ENCODE measurements at regions not wholly inside any gene's neighbourhood (a gene's known extent, or its start where the extent isn't known, plus 50 kb on each side); places are given as distances from the start of the nearest gene placed in this dataset.

DNA sequence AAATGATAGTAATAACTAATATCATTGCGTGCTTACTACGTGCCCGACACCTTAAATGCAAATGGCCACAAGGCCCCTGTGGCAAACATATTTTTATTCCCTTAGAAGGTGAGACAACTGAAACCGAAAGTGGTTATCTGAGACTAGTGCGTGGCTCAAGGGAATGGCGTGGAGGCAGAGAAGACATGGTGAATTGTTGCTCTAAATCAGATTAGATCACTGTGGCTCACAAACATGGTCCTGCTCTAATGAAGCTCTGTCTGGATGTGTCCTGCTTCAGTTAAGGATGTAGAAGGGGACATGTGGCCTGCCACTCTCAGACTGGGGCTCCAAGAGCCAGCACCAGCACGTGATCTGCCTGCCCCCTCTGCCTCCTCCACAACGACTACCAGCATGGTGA is 124.2 kb upstream of the GMDS start:
- H3K4me3 Mint-ChIP-seq = no peak overlapping the region
- no peaks in the 10 kb centered on the region for H3K9me3 ChIP-seq (ENCODE audit: control insufficient read depth, low read length, poor library complexity, severe bottlenecking)
- no peaks in the 10 kb centered on the region for H3K27me3 Mint-ChIP-seq
- no peaks in the 10 kb centered on the region for H3K36me3 Mint-ChIP-seq (ENCODE audit: low read depth)
- peaks cover 2% of the 10 kb centered on the region for H3K4me1 Mint-ChIP-seq
- no peak for ATAC-seq
- H3K27ac Mint-ChIP-seq = no peak overlapping the region
- DNase-seq = no peak

- Mint-ChIP-seq H3K4me3 (no peak overlapping the region), H3K36me3 (ENCODE audit: low read depth) (peaks cover 10% of the 10 kb centered on the region), H3K27ac (no peak overlapping the region), H3K27me3 (no peaks in the 10 kb centered on the region), H3K4me1 (no peaks in the 10 kb centered on the region)
- no peaks in the 10 kb centered on the region for H3K9me3 ChIP-seq (ENCODE audit: control insufficient read depth, low read length, poor library complexity, severe bottlenecking)
- DNase-seq (no peak), ATAC-seq (no peak)
Observed at GRCh38 chr6:2363211-2363610, 117.8 kb upstream of the GMDS start.

GRCh38 chr6:2361195-2361594 is 115.8 kb upstream of the GMDS start:
- peaks cover 10% of the 10 kb centered on the region for H3K36me3 Mint-ChIP-seq (ENCODE audit: low read depth)
- H3K27ac Mint-ChIP-seq = no peak overlapping the region

DNA sequence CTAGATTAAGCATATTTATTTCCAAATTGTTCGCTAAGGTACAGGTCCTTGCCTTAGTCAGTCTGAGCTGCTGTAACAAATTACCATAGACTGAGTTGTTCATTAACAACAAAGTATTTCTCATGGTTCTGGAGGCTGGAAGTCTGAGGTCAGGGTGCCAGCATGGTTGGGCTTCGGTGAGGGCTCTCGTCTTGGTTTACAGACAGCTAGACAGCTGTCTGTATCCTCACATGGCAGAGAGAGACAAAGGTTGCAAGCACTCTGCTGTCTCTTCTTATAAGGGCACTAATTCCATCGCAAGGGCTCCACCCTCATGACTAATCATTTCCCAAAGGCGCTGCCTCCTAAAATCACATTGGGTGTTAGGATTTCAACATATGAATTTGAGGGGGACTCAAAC is 115.3 kb upstream of the GMDS start:
- Mint-ChIP-seq H3K4me3 (no peak overlapping the region), H3K27ac (no peak overlapping the region), H3K27me3 (no peaks in the 10 kb centered on the region), H3K4me1 (no peaks in the 10 kb centered on the region), H3K36me3 (ENCODE audit: low read depth) (peaks cover 10% of the 10 kb centered on the region)
- no peaks in the 10 kb centered on the region for H3K9me3 ChIP-seq (ENCODE audit: control insufficient read depth, low read length, poor library complexity, severe bottlenecking)
- ATAC-seq = no peak
- no peak for DNase-seq

More at GRCh38 chr6:2361195-2361594, 115.8 kb upstream of the GMDS start:
- H3K27me3 Mint-ChIP-seq = no peaks in the 10 kb centered on the region
- H3K4me1 Mint-ChIP-seq = no peaks in the 10 kb centered on the region
- ATAC-seq = no peak
- no peaks in the 10 kb centered on the region for H3K9me3 ChIP-seq (ENCODE audit: control insufficient read depth, low read length, poor library complexity, severe bottlenecking)
- no peak for DNase-seq
- no peak overlapping the region for H3K4me3 Mint-ChIP-seq

DNA sequence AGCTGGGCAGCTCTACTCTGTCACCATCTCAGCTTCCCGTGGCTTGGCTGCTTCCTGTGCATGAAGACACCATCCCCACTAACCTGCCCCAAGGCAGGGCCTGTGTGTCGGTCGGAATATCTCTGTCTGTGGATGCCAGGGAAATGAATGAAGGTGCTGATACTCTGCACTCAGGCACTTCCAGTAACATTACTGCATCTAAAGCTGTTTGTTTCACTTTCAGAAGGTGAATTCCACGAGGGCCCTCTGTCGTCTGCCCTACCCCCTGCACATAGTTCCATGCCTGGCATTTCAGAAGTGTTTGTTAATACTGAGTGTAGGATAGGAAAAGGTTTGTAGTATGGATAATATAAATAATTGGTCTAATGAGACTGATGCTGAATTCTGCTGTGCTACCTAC is 114.7 kb upstream of the GMDS start:
- no peak overlapping the region for H3K27ac Mint-ChIP-seq
- no peaks in the 10 kb centered on the region for H3K4me1 Mint-ChIP-seq
- ATAC-seq = no peak
- H3K9me3 ChIP-seq (ENCODE audit: control insufficient read depth, low read length, poor library complexity, severe bottlenecking) = no peaks in the 10 kb centered on the region
- peaks cover 10% of the 10 kb centered on the region for H3K36me3 Mint-ChIP-seq (ENCODE audit: low read depth)
- no peak overlapping the region for H3K4me3 Mint-ChIP-seq
- DNase-seq = no peak
- no peaks in the 10 kb centered on the region for H3K27me3 Mint-ChIP-seq

DNA sequence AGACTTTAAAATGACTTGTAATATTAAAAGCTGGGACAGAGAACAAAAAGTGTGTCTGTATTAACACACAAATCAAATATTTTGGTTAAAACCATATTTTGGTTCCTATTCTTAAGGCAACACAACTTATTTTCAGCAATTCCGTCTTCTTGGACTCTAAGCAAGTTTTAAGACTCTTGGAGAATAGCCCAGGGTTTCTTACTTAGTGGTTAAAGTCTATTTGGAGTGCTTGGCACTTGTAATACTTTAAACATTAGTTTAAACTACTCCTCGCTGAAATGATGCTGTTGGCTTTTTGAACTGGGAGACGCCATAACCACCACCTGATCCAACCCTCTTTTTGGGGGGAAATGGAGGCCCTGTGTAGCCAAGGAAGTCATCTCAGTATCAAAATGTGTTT is 109.7 kb upstream of the GMDS start:
- no peak for ATAC-seq
- no peaks in the 10 kb centered on the region for H3K4me1 Mint-ChIP-seq
- no peak for DNase-seq
- no peaks in the 10 kb centered on the region for H3K27me3 Mint-ChIP-seq
- H3K9me3 ChIP-seq (ENCODE audit: control insufficient read depth, low read length, poor library complexity, severe bottlenecking) = no peaks in the 10 kb centered on the region
- no peak overlapping the region for H3K4me3 Mint-ChIP-seq
- peaks cover 10% of the 10 kb centered on the region for H3K36me3 Mint-ChIP-seq (ENCODE audit: low read depth)
- H3K27ac Mint-ChIP-seq = no peak overlapping the region

- Mint-ChIP-seq H3K36me3 (ENCODE audit: low read depth) (peaks cover 8% of the 10 kb centered on the region), H3K27me3 (no peaks in the 10 kb centered on the region), H3K27ac (no peak overlapping the region), H3K4me1 (no peaks in the 10 kb centered on the region), H3K4me3 (no peak overlapping the region)
- ATAC-seq = no peak
- no peaks in the 10 kb centered on the region for H3K9me3 ChIP-seq (ENCODE audit: control insufficient read depth, low read length, poor library complexity, severe bottlenecking)
- no peak for DNase-seq
Observed at GRCh38 chr6:2354138-2354491, 108.7 kb upstream of the GMDS start.

GRCh38 chr6:2353412-2354137 is 108.2 kb upstream of the GMDS start:
- ATAC-seq (peak; percentile 42), DNase-seq (peak in 1 of 3 donors; percentile 14)
- H3K9me3 ChIP-seq (ENCODE audit: control insufficient read depth, low read length, poor library complexity, severe bottlenecking) = no peaks in the 10 kb centered on the region
- peaks cover 3% of the 10 kb centered on the region for H3K36me3 Mint-ChIP-seq (ENCODE audit: low read depth)
- no peaks in the 10 kb centered on the region for H3K27me3 Mint-ChIP-seq
- no peak overlapping the region for H3K4me3 Mint-ChIP-seq
- peak overlapping the region; percentile 61 for H3K27ac Mint-ChIP-seq
- H3K4me1 Mint-ChIP-seq = no peaks in the 10 kb centered on the region

- Mint-ChIP-seq H3K36me3 (ENCODE audit: low read depth) (no peaks in the 10 kb centered on the region), H3K27me3 (no peaks in the 10 kb centered on the region), H3K4me3 (no peak overlapping the region), H3K27ac (no peak overlapping the region), H3K4me1 (no peaks in the 10 kb centered on the region)
- ATAC-seq = no peak
- no peaks in the 10 kb centered on the region for H3K9me3 ChIP-seq (ENCODE audit: control insufficient read depth, low read length, poor library complexity, severe bottlenecking)
- no peak for DNase-seq
Observed at GRCh38 chr6:2351807-2352431, 106.5 kb upstream of the GMDS start.

DNA sequence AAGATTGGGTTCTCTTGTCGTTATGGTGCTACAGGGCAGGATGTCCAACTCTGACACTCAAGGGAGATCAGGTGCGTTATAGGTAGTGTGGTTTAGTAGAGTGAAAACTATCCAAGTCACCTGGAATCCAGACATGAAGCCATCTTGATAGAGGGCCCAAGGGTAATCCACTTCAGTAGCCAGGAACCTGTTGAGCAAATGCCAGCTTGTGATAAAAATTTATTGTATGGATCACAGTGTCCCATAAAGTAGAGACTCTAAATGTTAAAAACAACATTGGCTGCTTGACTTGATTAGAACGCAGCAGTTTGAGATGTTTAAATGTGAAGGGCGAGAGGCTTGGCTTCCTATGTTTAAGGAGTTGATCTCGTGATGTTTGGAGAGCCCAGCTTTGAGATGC is 105.7 kb upstream of the GMDS start:
- no peak for DNase-seq
- H3K4me3 Mint-ChIP-seq = no peak overlapping the region
- H3K27me3 Mint-ChIP-seq = no peaks in the 10 kb centered on the region
- H3K36me3 Mint-ChIP-seq (ENCODE audit: low read depth) = no peaks in the 10 kb centered on the region
- ATAC-seq = no peak
- no peaks in the 10 kb centered on the region for H3K4me1 Mint-ChIP-seq
- H3K27ac Mint-ChIP-seq = no peak overlapping the region
- H3K9me3 ChIP-seq (ENCODE audit: control insufficient read depth, low read length, poor library complexity, severe bottlenecking) = no peaks in the 10 kb centered on the region

DNA sequence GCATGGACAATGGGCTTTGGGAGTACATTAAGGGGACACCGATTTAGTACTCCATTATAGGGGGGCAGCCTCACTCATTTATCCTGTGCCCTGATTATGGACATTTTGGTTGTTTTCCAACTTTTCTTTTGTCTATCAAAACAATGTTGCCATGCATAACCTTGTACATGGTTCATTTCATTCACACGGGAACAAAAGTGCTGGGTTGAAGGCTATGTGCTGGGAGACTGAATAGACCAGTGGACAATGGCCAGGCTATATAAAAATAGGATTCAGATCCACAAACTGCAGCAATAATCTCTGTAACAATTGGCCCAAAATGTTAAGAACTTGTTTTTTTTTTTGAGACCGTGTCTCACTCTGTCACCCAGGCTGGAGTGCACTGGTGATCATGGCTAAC is 100.7 kb upstream of the GMDS start:
- H3K27ac Mint-ChIP-seq = no peak overlapping the region
- no peaks in the 10 kb centered on the region for H3K4me1 Mint-ChIP-seq
- H3K9me3 ChIP-seq (ENCODE audit: control insufficient read depth, low read length, poor library complexity, severe bottlenecking) = no peaks in the 10 kb centered on the region
- no peaks in the 10 kb centered on the region for H3K27me3 Mint-ChIP-seq
- no peaks in the 10 kb centered on the region for H3K36me3 Mint-ChIP-seq (ENCODE audit: low read depth)
- ATAC-seq (no peak), DNase-seq (no peak)
- no peak overlapping the region for H3K4me3 Mint-ChIP-seq

DNA sequence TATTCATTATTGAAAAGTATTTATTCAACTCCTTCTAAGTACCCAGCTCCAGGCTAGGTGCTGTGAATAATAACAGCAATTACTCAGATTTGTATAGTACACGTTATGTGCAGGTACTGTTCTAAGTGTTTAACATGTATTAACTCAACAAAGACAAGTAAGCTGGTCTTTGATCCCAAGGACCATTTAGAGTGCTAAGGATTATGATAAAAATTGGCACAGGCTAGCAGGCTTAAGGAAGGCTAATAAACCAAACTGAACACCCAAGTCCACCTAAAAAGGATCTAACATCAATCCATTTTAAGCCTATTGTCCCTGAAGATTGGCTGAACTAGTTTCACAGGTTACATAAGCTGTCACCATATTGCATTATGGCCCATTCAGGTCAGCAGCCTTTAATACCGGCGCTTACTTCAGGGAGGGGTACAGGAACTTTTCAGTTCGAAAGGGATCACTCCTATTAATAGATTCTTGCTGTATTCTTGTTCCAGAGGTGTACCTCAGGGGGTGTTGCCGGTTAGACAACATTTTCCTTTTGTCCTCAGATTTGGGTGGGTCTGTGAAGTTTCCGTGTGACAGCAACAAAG is 99.0 kb upstream of the GMDS start:
- H3K9me3 ChIP-seq (ENCODE audit: control insufficient read depth, low read length, poor library complexity, severe bottlenecking) = no peaks in the 10 kb centered on the region
- H3K4me1 Mint-ChIP-seq = no peaks in the 10 kb centered on the region
- H3K27ac Mint-ChIP-seq = no peak overlapping the region
- no peak for ATAC-seq
- no peak for DNase-seq
- no peaks in the 10 kb centered on the region for H3K27me3 Mint-ChIP-seq
- no peak overlapping the region for H3K4me3 Mint-ChIP-seq
- H3K36me3 Mint-ChIP-seq (ENCODE audit: low read depth) = no peaks in the 10 kb centered on the region

DNA sequence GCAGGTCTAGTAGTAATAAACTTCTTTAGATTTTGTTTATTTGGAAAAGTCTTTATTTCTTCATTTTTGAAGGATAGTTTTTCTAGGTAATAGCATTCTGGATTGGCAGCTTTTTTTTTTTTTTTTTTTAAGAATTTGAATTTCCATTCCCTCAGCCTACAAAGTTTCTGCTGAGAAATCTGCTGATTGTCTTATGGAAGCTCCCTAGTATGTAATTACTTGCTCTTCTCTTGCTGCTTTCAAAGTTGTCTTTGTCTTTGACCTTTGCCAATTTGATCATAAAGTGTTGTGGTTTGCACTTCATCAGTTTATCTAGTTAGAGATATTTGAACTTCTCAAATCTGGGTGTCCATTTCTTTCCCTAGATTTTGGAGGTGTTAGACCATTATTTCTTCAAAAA is 82.2 kb upstream of the GMDS start:
- Mint-ChIP-seq H3K4me3 (no peak overlapping the region), H3K36me3 (ENCODE audit: low read depth) (peaks cover 6% of the 10 kb centered on the region), H3K4me1 (no peaks in the 10 kb centered on the region), H3K27me3 (no peaks in the 10 kb centered on the region), H3K27ac (no peak overlapping the region)
- DNase-seq (no peak), ATAC-seq (no peak)
- H3K9me3 ChIP-seq (ENCODE audit: control insufficient read depth, low read length, poor library complexity, severe bottlenecking) = peaks cover 10% of the 10 kb centered on the region

Measured in T-helper 17 cell (primary cell).